ENCODE measurements at regions not wholly inside any gene's neighbourhood (a gene's known extent, or its start where the extent isn't known, plus 50 kb on each side); places are given as distances from the start of the nearest gene placed in this dataset.

- POLR2A ChIA-PET, result no interaction called here
- ATAC-seq (no peak), DNase-seq (ENCODE audit: low spot score) (no peak)
- no peak overlapping the region for H3K4me3 Mint-ChIP-seq
- TF ChIP-seq ELF4 (CRISPR knock-in tag; IDR thresholded peaks at IDR 0.05; ENCODE audit: low read depth) (no peak), ZSCAN18 (CRISPR knock-in tag; IDR thresholded peaks at IDR 0.05) (no peak), ERG (CRISPR knock-in tag; IDR thresholded peaks at IDR 0.05) (no peak), E2F4 (CRISPR knock-in tag; IDR thresholded peaks at IDR 0.05; ENCODE audit: borderline replicate concordance, low read depth) (no peak), ZNF532 (CRISPR knock-in tag; IDR thresholded peaks at IDR 0.05; ENCODE audit: borderline replicate concordance) (no peak), AR (CRISPR knock-in tag; IDR thresholded peaks at IDR 0.05) (no peak), ATF1 (CRISPR knock-in tag; IDR thresholded peaks at IDR 0.05) (no peak)
- H3K27ac Mint-ChIP-seq, result no peak overlapping the region
- no peaks in the 10 kb centered on the region; the same call in 1 of the 2 replicates for H3K27me3 Mint-ChIP-seq (ENCODE audit: low read depth)
- no peaks in the 10 kb centered on the region for H3K36me3 Mint-ChIP-seq
- H3K4me1 Mint-ChIP-seq, result no peaks in the 10 kb centered on the region
- peaks cover 19% of the 10 kb centered on the region for H3K9me3 Mint-ChIP-seq
- CTCF ChIA-PET, result no interaction called here
These were observed 96.2 kb upstream of the SRSF6 start for GRCh38 chr20:43361526-43361925.

GRCh38 chr20:43360016-43360415 is 97.7 kb upstream of the SRSF6 start:
- DNase-seq (ENCODE audit: low spot score) (no peak), ATAC-seq (no peak)
- no peak for TF ChIP-seq AR (CRISPR knock-in tag; IDR thresholded peaks at IDR 0.05)
- POLR2A ChIA-PET, result no interaction called here
- Mint-ChIP-seq H3K9me3 (peaks cover 19% of the 10 kb centered on the region), H3K4me3 (no peak overlapping the region), H3K27me3 (ENCODE audit: low read depth) (no peaks in the 10 kb centered on the region; the same call in 1 of the 2 replicates), H3K36me3 (no peaks in the 10 kb centered on the region), H3K4me1 (no peaks in the 10 kb centered on the region), H3K27ac (no peak overlapping the region)
- CTCF ChIA-PET, result no interaction called here

Measured in WTC11 (cell line).